GM23248 (cell line): ENCODE measurements at regions not wholly inside any gene's neighbourhood (a gene's known extent, or its start where the extent isn't known, plus 50 kb on each side); places are given as distances from the start of the nearest gene placed in this dataset.

Experiments
- EZH2 ChIP-seq: fragments of 200-600 bp; sonication (generic); IDR thresholded peaks from 2 replicates; pipeline ENCODE4 v1.6.1; 2018; ENCODE audit warnings: antibody characterized with exemption, mild to moderate bottlenecking; ENCODE audit not compliant: insufficient read depth, poor library complexity, severe bottlenecking
- EZH2phosphoT487 ChIP-seq: fragments of 200-600 bp; sonication (generic); IDR thresholded peaks from 2 replicates; pipeline ENCODE4 v1.6.1; 2018; ENCODE audit warnings: antibody characterized with exemption, moderate library complexity, mild to moderate bottlenecking, low read depth; ENCODE audit not compliant: insufficient read depth

DNA sequence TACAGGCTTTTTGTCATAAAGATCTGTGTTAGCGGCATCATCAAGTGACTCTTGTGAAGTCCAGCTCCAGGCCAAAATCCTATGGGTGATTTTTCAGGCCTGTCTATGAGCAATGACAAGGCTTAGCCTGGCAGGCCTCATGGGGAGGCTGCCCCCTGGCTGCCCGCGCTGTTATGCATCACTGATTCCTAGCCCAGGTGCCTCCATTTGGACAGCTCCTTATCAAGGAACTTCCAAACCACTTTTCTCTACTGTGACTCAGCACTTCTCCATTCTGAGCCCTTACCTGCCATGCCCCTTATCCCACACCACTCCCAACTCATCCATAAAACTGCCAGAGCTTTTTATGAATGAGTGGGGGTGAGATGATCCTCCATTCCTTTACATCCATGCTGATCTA, 91.5 kb upstream of the C3orf80 start:
- no peak for TF ChIP-seq EZH2phosphoT487
- no peak for TF ChIP-seq EZH2
